ENCODE measurements at regions not wholly inside any gene's neighbourhood (a gene's known extent, or its start where the extent isn't known, plus 50 kb on each side); places are given as distances from the start of the nearest gene placed in this dataset.

DNA sequence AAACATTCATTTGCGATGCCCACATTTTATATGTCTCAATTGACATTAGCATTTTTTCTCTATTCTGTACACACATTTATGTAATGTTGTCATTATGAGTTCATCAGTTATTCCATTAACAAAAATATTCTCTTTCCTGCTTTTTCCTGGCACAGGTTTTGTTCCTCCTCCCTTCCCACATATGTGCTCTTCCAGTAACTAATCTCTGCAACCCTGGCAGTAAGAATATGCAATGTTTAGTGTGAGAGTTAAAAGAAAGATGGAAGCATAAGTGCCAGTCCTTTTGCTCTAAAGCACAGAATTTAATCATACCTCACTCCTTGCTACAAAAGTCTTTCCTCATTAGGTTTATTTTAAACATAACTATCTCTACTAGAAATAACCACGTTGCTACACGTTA is 155.8 kb upstream of the ERBB4 start:
- TF ChIP-seq, protein P1, sequence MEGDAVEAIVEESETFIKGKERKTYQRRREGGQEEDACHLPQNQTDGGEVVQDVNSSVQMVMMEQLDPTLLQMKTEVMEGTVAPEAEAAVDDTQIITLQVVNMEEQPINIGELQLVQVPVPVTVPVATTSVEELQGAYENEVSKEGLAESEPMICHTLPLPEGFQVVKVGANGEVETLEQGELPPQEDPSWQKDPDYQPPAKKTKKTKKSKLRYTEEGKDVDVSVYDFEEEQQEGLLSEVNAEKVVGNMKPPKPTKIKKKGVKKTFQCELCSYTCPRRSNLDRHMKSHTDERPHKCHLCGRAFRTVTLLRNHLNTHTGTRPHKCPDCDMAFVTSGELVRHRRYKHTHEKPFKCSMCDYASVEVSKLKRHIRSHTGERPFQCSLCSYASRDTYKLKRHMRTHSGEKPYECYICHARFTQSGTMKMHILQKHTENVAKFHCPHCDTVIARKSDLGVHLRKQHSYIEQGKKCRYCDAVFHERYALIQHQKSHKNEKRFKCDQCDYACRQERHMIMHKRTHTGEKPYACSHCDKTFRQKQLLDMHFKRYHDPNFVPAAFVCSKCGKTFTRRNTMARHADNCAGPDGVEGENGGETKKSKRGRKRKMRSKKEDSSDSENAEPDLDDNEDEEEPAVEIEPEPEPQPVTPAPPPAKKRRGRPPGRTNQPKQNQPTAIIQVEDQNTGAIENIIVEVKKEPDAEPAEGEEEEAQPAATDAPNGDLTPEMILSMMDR (IDR thresholded peaks at IDR 0.05) = no peak
- TF ChIP-seq POLR2AphosphoS5 (IDR thresholded peaks at IDR 0.05) (no peak), POLR2A (IDR thresholded peaks at IDR 0.05; ENCODE audit: low read depth) (no peak), EP300 (IDR thresholded peaks at IDR 0.05) (no peak)
